Loucy (cell line): ENCODE measurements at regions not wholly inside any gene's neighbourhood (a gene's known extent, or its start where the extent isn't known, plus 50 kb on each side); places are given as distances from the start of the nearest gene placed in this dataset.

Experiments used
- H2AFZ ChIP-seq: fragments of 200-600 bp; sonication (generic); 2 replicates; pipeline ENCODE4 v1.6.0; 2016; ENCODE audit warnings: antibody characterized with exemption, mild to moderate bottlenecking, low read length, moderate library complexity
- H3F3A ChIP-seq: fragments of 200-600 bp; 2 replicates; pipeline ENCODE4 v1.6.0; 2016; ENCODE audit warnings: antibody characterized with exemption, low read depth, mild to moderate bottlenecking
- H3K27me3 ChIP-seq: fragments of 200-600 bp; sonication (generic); 2 replicates; pipeline ENCODE4 v1.6.1; 2014; ENCODE audit warnings: low read length, mild to moderate bottlenecking; ENCODE audit not compliant: insufficient read depth, poor library complexity, severe bottlenecking
- H3K36me3 ChIP-seq: fragments of 200-600 bp; sonication (generic); 2 replicates; pipeline ENCODE4 v1.6.1; 2016; ENCODE audit warnings: low read length; ENCODE audit not compliant: insufficient read depth
- H3K4me1 ChIP-seq: fragments of 200-600 bp; sonication (generic); 2 replicates; pipeline ENCODE4 v1.5.1; 2014; ENCODE audit warnings: low read length, mild to moderate bottlenecking; ENCODE audit not compliant: insufficient read depth, poor library complexity, severe bottlenecking
- H3K4me2 ChIP-seq: fragments of 200-600 bp; sonication (generic); 2 replicates; pipeline ENCODE4 v1.6.0; 2014; ENCODE audit warnings: antibody characterized with exemption, low read length, low read depth, mild to moderate bottlenecking; ENCODE audit not compliant: poor library complexity, severe bottlenecking
- H3K4me3 ChIP-seq: fragments of 200-600 bp; sonication (generic); 2 replicates; pipeline ENCODE4 v1.5.1; 2014; ENCODE audit warnings: low read length, mild to moderate bottlenecking, mixed read lengths; ENCODE audit not compliant: poor library complexity, severe bottlenecking
- H3K79me2 ChIP-seq: fragments of 200-600 bp; sonication (generic); 2 replicates; pipeline ENCODE4 v1.6.1; 2014; ENCODE audit warnings: low read length; ENCODE audit not compliant: insufficient read depth
- H3K9ac ChIP-seq: fragments of 200-600 bp; sonication (generic); 2 replicates; pipeline ENCODE4 v1.6.0; 2014; ENCODE audit warnings: mild to moderate bottlenecking, low read depth, low read length, moderate library complexity; ENCODE audit not compliant: poor library complexity, severe bottlenecking
- H3K9me2 ChIP-seq: fragments of 200-600 bp; sonication (generic); replicated peaks from 2 replicates; pipeline ENCODE4 v1.6.1; 2016; ENCODE audit warnings: low read depth, low read length, mixed read lengths
- H3K9me3 ChIP-seq: fragments of 200-600 bp; sonication (generic); 2 replicates; pipeline ENCODE4 v1.6.1; 2014; ENCODE audit warnings: mild to moderate bottlenecking, antibody characterized with exemption, low read length, low read depth; ENCODE audit not compliant: insufficient read depth
- H4K20me1 ChIP-seq: fragments of 200-600 bp; sonication (generic); 2 replicates; pipeline ENCODE4 v1.6.0; 2014; ENCODE audit warnings: antibody characterized with exemption, low read length, mild to moderate bottlenecking; ENCODE audit not compliant: insufficient read depth, poor library complexity, severe bottlenecking
- EZH2phosphoT487 ChIP-seq: fragments of 200-600 bp; IDR thresholded peaks from 2 replicates; pipeline ENCODE4 v1.6.1; 2018; ENCODE audit warnings: antibody characterized with exemption, mild to moderate bottlenecking, moderate library complexity, borderline replicate concordance
- TF ChIP-seq, protein P1 (sequence below): fragments of 200-600 bp; sonication (generic); conservative IDR thresholded peaks from 2 replicates; pipeline ENCODE4 v1.5.1; 2014; ENCODE audit warnings: mild to moderate bottlenecking, antibody characterized with exemption, low read length

DNA sequence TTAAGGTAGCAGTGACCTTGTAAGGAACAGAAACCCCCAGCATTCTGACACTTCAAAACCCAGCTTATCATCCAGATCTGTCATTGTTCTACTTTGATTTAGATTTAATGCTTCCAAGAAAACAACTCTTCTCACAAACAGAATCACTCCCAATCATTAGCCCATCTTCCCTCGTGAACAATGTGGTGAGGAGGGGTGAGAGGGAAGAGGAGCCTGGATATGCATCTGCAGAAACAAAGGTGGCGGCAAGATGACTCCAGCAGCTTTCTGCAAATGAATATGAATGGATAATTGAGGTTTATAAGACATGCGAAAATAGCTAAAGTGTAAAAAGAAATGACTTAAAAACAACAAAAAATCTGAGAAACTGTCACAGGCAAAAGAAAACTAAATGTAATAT is 859.9 kb upstream of the SLC10A2 start:
- no peaks in the 10 kb centered on the region for H3K36me3 ChIP-seq
- no peak overlapping the region for H2AFZ ChIP-seq
- no peak overlapping the region for H3K4me2 ChIP-seq
- H3K9ac ChIP-seq, result no peak overlapping the region
- no peak overlapping the region for H3K4me3 ChIP-seq
- H3K27me3 ChIP-seq, result no peaks in the 10 kb centered on the region
- no peaks in the 10 kb centered on the region for H3F3A ChIP-seq
- no peaks in the 10 kb centered on the region for H3K4me1 ChIP-seq
- no peaks in the 10 kb centered on the region for H3K9me3 ChIP-seq
- no peaks in the 10 kb centered on the region for H4K20me1 ChIP-seq
- H3K79me2 ChIP-seq, result no peaks in the 10 kb centered on the region
- TF ChIP-seq, protein P1, sequence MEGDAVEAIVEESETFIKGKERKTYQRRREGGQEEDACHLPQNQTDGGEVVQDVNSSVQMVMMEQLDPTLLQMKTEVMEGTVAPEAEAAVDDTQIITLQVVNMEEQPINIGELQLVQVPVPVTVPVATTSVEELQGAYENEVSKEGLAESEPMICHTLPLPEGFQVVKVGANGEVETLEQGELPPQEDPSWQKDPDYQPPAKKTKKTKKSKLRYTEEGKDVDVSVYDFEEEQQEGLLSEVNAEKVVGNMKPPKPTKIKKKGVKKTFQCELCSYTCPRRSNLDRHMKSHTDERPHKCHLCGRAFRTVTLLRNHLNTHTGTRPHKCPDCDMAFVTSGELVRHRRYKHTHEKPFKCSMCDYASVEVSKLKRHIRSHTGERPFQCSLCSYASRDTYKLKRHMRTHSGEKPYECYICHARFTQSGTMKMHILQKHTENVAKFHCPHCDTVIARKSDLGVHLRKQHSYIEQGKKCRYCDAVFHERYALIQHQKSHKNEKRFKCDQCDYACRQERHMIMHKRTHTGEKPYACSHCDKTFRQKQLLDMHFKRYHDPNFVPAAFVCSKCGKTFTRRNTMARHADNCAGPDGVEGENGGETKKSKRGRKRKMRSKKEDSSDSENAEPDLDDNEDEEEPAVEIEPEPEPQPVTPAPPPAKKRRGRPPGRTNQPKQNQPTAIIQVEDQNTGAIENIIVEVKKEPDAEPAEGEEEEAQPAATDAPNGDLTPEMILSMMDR, result no peak
- no peak for TF ChIP-seq EZH2phosphoT487
- H3K9me2 ChIP-seq, result no peaks in the 10 kb centered on the region

DNA sequence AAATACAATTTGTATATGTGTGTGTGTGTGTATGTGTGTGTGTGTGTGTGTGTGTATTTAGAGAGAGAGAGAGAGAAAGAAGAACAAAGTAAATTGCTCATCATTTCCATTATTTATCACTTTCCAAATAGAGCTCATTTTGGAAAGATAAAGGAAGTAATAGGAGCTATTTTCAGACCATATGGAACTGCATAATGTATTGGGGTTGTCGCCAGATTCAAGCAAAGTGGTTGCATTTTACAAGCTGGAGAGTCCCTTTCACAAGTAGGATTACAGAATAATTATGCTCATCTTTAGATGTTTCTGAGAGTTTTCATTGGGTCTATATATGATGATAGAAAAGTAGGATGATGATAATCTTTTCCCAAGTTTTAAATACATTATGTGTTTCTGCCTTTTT is 842.7 kb upstream of the SLC10A2 start:
- Histone ChIP-seq H4K20me1 (no peaks in the 10 kb centered on the region), H3K4me1 (no peaks in the 10 kb centered on the region), H3K79me2 (no peaks in the 10 kb centered on the region), H3K4me3 (no peak overlapping the region), H3K9ac (no peak overlapping the region), H3F3A (no peaks in the 10 kb centered on the region), H3K36me3 (no peaks in the 10 kb centered on the region), H3K27me3 (no peaks in the 10 kb centered on the region), H2AFZ (no peak overlapping the region), H3K9me2 (no peaks in the 10 kb centered on the region), H3K4me2 (no peak overlapping the region), H3K9me3 (no peaks in the 10 kb centered on the region)
- TF ChIP-seq EZH2phosphoT487, result no peak
- TF ChIP-seq, protein P1, result no peak

DNA sequence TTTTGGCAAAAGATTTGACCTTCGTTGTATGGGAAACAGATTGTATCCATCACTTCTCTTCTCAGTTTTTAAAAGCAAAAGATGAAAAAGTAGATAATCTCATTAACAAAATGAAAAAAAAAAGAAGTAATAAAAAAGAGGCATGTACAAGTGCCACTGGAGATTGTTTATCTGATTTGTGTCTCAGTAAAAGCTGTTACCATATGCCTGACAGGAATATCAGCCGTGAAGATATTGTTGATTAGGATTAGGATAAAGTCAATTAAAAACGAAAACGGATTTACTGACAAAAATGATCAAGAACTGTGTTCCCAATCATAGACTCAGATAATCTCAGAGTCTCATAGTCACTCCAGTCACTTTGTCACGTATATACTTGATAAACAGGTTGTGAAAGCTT is 842.1 kb upstream of the SLC10A2 start:
- H3K4me1 ChIP-seq, result no peaks in the 10 kb centered on the region
- no peaks in the 10 kb centered on the region for H3K36me3 ChIP-seq
- TF ChIP-seq, protein P1, result no peak
- no peak for TF ChIP-seq EZH2phosphoT487
- H2AFZ ChIP-seq, result no peak overlapping the region
- no peaks in the 10 kb centered on the region for H3K79me2 ChIP-seq
- H3K9me3 ChIP-seq, result no peaks in the 10 kb centered on the region
- no peak overlapping the region for H3K4me2 ChIP-seq
- no peaks in the 10 kb centered on the region for H4K20me1 ChIP-seq
- H3K9me2 ChIP-seq, result no peaks in the 10 kb centered on the region
- no peak overlapping the region for H3K9ac ChIP-seq
- no peaks in the 10 kb centered on the region for H3K27me3 ChIP-seq
- no peak overlapping the region for H3K4me3 ChIP-seq
- H3F3A ChIP-seq, result no peaks in the 10 kb centered on the region
